ENCODE measurements at regions not wholly inside any gene's neighbourhood (a gene's known extent, or its start where the extent isn't known, plus 50 kb on each side); places are given as distances from the start of the nearest gene placed in this dataset.

GRCh38 chr5:155947394-155948062 is 379.4 kb upstream of the SGCD start:
- in situ Hi-C loops (cut with HindIII; ENCODE audit: low pct_unique_long_range_greater_than_20kb, low sequenced_read_pairs), result no loop called here
- no peak for TF ChIP-seq TCF7L2 (IDR thresholded peaks at IDR 0.05; ENCODE audit: low read depth, low read length)
- TF ChIP-seq CTCF (IDR thresholded peaks at IDR 0.05), result no peak
- TF ChIP-seq SIN3A (IDR thresholded peaks at IDR 0.05; ENCODE audit: borderline replicate concordance, insufficient read depth, low read depth, low read length), result no peak
- TF ChIP-seq POLR2AphosphoS5 (IDR thresholded peaks at IDR 0.05; ENCODE audit: low read depth, low read length), result no peak
- no peak for TF ChIP-seq REST (IDR thresholded peaks at IDR 0.05; ENCODE audit: insufficient read depth in 1 of 2, low read depth in 2 of 2, low read length in 1 of 2)
- intact Hi-C loops (cut with micrococcal nuclease; ENCODE audit: unreplicated experiment), result loop anchor here (5.0 kb wide), 1 partner anchor 1185 kb away; no protein-coding TSS in a partner anchor
- Histone ChIP-seq H3K4me1 (ENCODE audit: control insufficient read depth, insufficient read depth, low read length) (no peaks in the 10 kb centered on the region), H3K36me3 (ENCODE audit: control insufficient read depth, insufficient read depth, low read length) (no peaks in the 10 kb centered on the region), H3K27me3 (ENCODE audit: control insufficient read depth, insufficient read depth, low read length) (no peaks in the 10 kb centered on the region), H3K4me3 (ENCODE audit: low read depth in 2 of 2, low read length in 2 of 2) (no peak overlapping the region), H3K9me3 (ENCODE audit: control insufficient read depth, insufficient read depth, low read depth, low read length) (no peaks in the 10 kb centered on the region), H3K27ac (ENCODE audit: low read length) (no peak overlapping the region)
- DNase-seq (ENCODE audit: low read depth, low spot score), result no peak
- no peak for ATAC-seq
- ChIA-PET CTCF (no interaction called here), POLR2A (no interaction called here)
- BruUV-seq (replicated peaks), result no TSS peak

GRCh38 chr5:155948576-155948975 is 378.4 kb upstream of the SGCD start:
- no peaks in the 10 kb centered on the region for H3K27me3 ChIP-seq (ENCODE audit: control insufficient read depth, insufficient read depth, low read length)
- BruUV-seq (replicated peaks), result no TSS peak
- no peak overlapping the region for H3K27ac ChIP-seq (ENCODE audit: low read length)
- in situ Hi-C loops (cut with HindIII; ENCODE audit: low pct_unique_long_range_greater_than_20kb, low sequenced_read_pairs), result no loop called here
- no peak for DNase-seq (ENCODE audit: low read depth, low spot score)
- H3K36me3 ChIP-seq (ENCODE audit: control insufficient read depth, insufficient read depth, low read length), result no peaks in the 10 kb centered on the region
- no peaks in the 10 kb centered on the region for H3K4me1 ChIP-seq (ENCODE audit: control insufficient read depth, insufficient read depth, low read length)
- no peak overlapping the region for H3K4me3 ChIP-seq (ENCODE audit: low read depth in 2 of 2, low read length in 2 of 2)
- CTCF ChIA-PET, result no interaction called here
- intact Hi-C loops (cut with micrococcal nuclease; ENCODE audit: unreplicated experiment), result loop anchor here (5.0 kb wide), 1 partner anchor 1184 kb away; no protein-coding TSS in a partner anchor
- POLR2A ChIA-PET, result no interaction called here
- ATAC-seq, result no peak
- TF ChIP-seq TCF7L2 (IDR thresholded peaks at IDR 0.05; ENCODE audit: low read depth, low read length), result no peak
- no peak for TF ChIP-seq POLR2AphosphoS5 (IDR thresholded peaks at IDR 0.05; ENCODE audit: low read depth, low read length)
- TF ChIP-seq CTCF (IDR thresholded peaks at IDR 0.05), result no peak
- no peak for TF ChIP-seq SIN3A (IDR thresholded peaks at IDR 0.05; ENCODE audit: borderline replicate concordance, insufficient read depth, low read depth, low read length)
- no peak for TF ChIP-seq REST (IDR thresholded peaks at IDR 0.05; ENCODE audit: insufficient read depth in 1 of 2, low read depth in 2 of 2, low read length in 1 of 2)
- no peaks in the 10 kb centered on the region for H3K9me3 ChIP-seq (ENCODE audit: control insufficient read depth, insufficient read depth, low read depth, low read length)
